Neural cell (in vitro differentiated cells): ENCODE measurements at regions not wholly inside any gene's neighbourhood (a gene's known extent, or its start where the extent isn't known, plus 50 kb on each side); places are given as distances from the start of the nearest gene placed in this dataset.

Source experiments
- H2AFZ ChIP-seq: fragments of 200-600, 300-800 bp; sonication (generic), shearing (Covaris generic); 2 replicates; pipeline ENCODE4 v1.6.0; 2014; ENCODE audit warnings: low read depth, mild to moderate bottlenecking, antibody characterized with exemption, low read length, moderate library complexity
- H3F3A ChIP-seq: fragments of 200-600 bp; shearing (Covaris generic); 2 replicates; pipeline ENCODE4 v1.6.1; 2016; ENCODE audit warnings: mild to moderate bottlenecking, moderate library complexity, mixed read lengths, antibody characterized with exemption, low read length; ENCODE audit not compliant: insufficient read depth, poor library complexity, severe bottlenecking
- H3K27ac ChIP-seq: fragments of 200-600, 300-800 bp; sonication (generic), shearing (Covaris generic); 2 replicates; pipeline ENCODE4 v1.5.1; 2014; ENCODE audit warnings: mild to moderate bottlenecking, low read length, moderate library complexity
- H3K27me3 ChIP-seq: fragments of 300-800, 200-600 bp; sonication (generic), shearing (Covaris generic); 2 replicates; pipeline ENCODE4 v1.6.0; 2014; ENCODE audit warnings: mild to moderate bottlenecking, low read depth, low read length, moderate library complexity; ENCODE audit not compliant: insufficient read depth
- H3K36me3 ChIP-seq: fragments of 300-800, 200-600 bp; sonication (generic), shearing (Covaris generic); 2 replicates; pipeline ENCODE4 v1.5.1; 2014; ENCODE audit warnings: mild to moderate bottlenecking, antibody characterized with exemption, low read length, moderate library complexity; ENCODE audit not compliant: insufficient read depth
- H3K4me2 ChIP-seq: fragments of 300-800, 200-600 bp; sonication (generic), shearing (Covaris generic); 2 replicates; pipeline ENCODE4 v1.6.0; 2014; ENCODE audit warnings: mild to moderate bottlenecking, low read length
- H3K4me3 ChIP-seq: fragments of 300-800, 200-600 bp; sonication (generic), shearing (Covaris generic); 2 replicates; pipeline ENCODE4 v1.5.1; 2014; ENCODE audit warnings: mild to moderate bottlenecking, low read length, moderate library complexity
- H3K79me2 ChIP-seq: fragments of 200-600 bp; shearing (Covaris generic); replicated peaks from 2 replicates; pipeline ENCODE4 v1.6.0; 2014; ENCODE audit warnings: mild to moderate bottlenecking, low read length, moderate library complexity; ENCODE audit not compliant: insufficient read depth
- H3K9ac ChIP-seq: fragments of 300-800, 200-600 bp; sonication (generic), shearing (Covaris generic); 2 replicates; pipeline ENCODE4 v1.6.1; 2016; ENCODE audit warnings: mild to moderate bottlenecking, low read length, mixed read lengths
- H3K9me2 ChIP-seq: fragments of 200-600 bp; shearing (Covaris generic); 2 replicates; pipeline ENCODE4 v1.6.1; 2016; ENCODE audit warnings: mild to moderate bottlenecking, low read length, mixed read lengths; ENCODE audit not compliant: insufficient read depth
- H3K9me3 ChIP-seq: fragments of 200-600, 300-800 bp; sonication (generic), shearing (Covaris generic); 2 replicates; pipeline ENCODE4 v1.6.1; 2016; ENCODE audit warnings: mild to moderate bottlenecking, mixed run types, low read length, moderate library complexity, mixed read lengths
- H4K20me1 ChIP-seq: fragments of 200-600 bp; shearing (Covaris generic); 2 replicates; pipeline ENCODE4 v1.6.1; 2016; ENCODE audit warnings: mild to moderate bottlenecking, mixed run types; ENCODE audit not compliant: insufficient read depth
- EP300 ChIP-seq: fragments of 450-650 bp; conservative IDR thresholded peaks from 2 replicates; pipeline ENCODE4 v1.6.1; 2014; ENCODE audit warnings: antibody characterized with exemption, mild to moderate bottlenecking, moderate library complexity; ENCODE audit not compliant: poor library complexity, severe bottlenecking
- EZH2 ChIP-seq: fragments of 200-600, 300-800 bp; shearing (Covaris generic), sonication (generic); IDR thresholded peaks from 2 replicates; pipeline ENCODE4 v1.6.1; 2014; ENCODE audit warnings: antibody characterized with exemption, low read length, borderline replicate concordance, mild to moderate bottlenecking; ENCODE audit not compliant: insufficient read depth, poor library complexity, severe bottlenecking
- MXI1 ChIP-seq: fragments of 450-650 bp; conservative IDR thresholded peaks from 2 replicates; pipeline ENCODE4 v1.6.1; 2014; ENCODE audit warnings: antibody characterized with exemption, mild to moderate bottlenecking; ENCODE audit not compliant: poor library complexity, severe bottlenecking
- POLR2AphosphoS5 ChIP-seq: IDR thresholded peaks from 2 replicates; pipeline ENCODE4 v1.6.1; 2012
- RAD21 ChIP-seq: fragments of 450-650 bp; conservative IDR thresholded peaks from 2 replicates; pipeline ENCODE4 v1.6.1; 2014; ENCODE audit warnings: antibody characterized with exemption, mild to moderate bottlenecking, moderate library complexity
- SMC3 ChIP-seq: fragments of 450-650 bp; conservative IDR thresholded peaks from 2 replicates; pipeline ENCODE4 v1.6.1; 2014; ENCODE audit warnings: antibody characterized with exemption, mild to moderate bottlenecking, moderate library complexity; ENCODE audit not compliant: poor library complexity
- TAF1 ChIP-seq: IDR thresholded peaks from 2 replicates; pipeline ENCODE4 v1.6.1; 2012; ENCODE audit warnings: low read depth
- TF ChIP-seq, protein P1 (sequence below): fragments of 450-650 bp; IDR thresholded peaks from 2 replicates; pipeline ENCODE4 v1.5.1; 2014; ENCODE audit warnings: antibody characterized with exemption, mild to moderate bottlenecking, moderate library complexity; ENCODE audit not compliant: poor library complexity, severe bottlenecking
- TF ChIP-seq, protein P2 (sequence below): IDR thresholded peaks from 2 replicates; pipeline ENCODE4 v1.6.1; 2012; ENCODE audit warnings: borderline replicate concordance

- no peak overlapping the region for H3K4me3 ChIP-seq
- no peaks in the 10 kb centered on the region for H3K9me2 ChIP-seq
- no peaks in the 10 kb centered on the region for H3F3A ChIP-seq
- no peaks in the 10 kb centered on the region for H3K36me3 ChIP-seq
- H3K4me2 ChIP-seq: no peak overlapping the region
- no peaks in the 10 kb centered on the region for H3K79me2 ChIP-seq
- H3K27ac ChIP-seq: no peak overlapping the region
- H3K9me3 ChIP-seq: no peaks in the 10 kb centered on the region
- TF ChIP-seq TAF1 (no peak), SMC3 (no peak), EZH2 (no peak), EP300 (no peak), MXI1 (no peak)
- TF ChIP-seq, protein P1, sequence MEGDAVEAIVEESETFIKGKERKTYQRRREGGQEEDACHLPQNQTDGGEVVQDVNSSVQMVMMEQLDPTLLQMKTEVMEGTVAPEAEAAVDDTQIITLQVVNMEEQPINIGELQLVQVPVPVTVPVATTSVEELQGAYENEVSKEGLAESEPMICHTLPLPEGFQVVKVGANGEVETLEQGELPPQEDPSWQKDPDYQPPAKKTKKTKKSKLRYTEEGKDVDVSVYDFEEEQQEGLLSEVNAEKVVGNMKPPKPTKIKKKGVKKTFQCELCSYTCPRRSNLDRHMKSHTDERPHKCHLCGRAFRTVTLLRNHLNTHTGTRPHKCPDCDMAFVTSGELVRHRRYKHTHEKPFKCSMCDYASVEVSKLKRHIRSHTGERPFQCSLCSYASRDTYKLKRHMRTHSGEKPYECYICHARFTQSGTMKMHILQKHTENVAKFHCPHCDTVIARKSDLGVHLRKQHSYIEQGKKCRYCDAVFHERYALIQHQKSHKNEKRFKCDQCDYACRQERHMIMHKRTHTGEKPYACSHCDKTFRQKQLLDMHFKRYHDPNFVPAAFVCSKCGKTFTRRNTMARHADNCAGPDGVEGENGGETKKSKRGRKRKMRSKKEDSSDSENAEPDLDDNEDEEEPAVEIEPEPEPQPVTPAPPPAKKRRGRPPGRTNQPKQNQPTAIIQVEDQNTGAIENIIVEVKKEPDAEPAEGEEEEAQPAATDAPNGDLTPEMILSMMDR: no peak
- no peaks in the 10 kb centered on the region for H4K20me1 ChIP-seq
- H3K27me3 ChIP-seq: no peaks in the 10 kb centered on the region
- H2AFZ ChIP-seq: no peak overlapping the region
- no peak overlapping the region for H3K9ac ChIP-seq
Measured at GRCh38 chr18:52283927-52284326, 56.1 kb upstream of the DCC start.

DNA sequence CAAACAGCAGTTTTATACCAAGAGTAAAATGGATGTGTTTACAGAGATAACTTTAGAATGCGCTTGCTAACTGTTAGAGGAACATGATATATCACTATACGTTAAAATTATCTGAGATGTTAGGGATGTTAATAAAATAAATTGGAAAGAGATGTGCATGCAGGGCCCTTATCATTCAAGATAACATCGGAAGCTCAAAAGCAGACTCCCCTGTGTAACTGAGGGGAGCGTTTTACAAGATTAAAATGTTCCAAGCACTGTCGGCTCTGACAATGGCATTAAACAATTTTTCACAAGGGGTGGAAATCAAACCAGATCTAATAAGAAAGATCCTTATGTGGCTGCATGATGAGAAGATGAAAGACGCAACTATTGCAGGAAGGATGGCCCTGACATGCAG lies 53.3 kb upstream of the DCC start:
- no peak overlapping the region for H3K27ac ChIP-seq
- H3K9ac ChIP-seq: no peak overlapping the region
- no peaks in the 10 kb centered on the region for H3K79me2 ChIP-seq
- no peak overlapping the region for H2AFZ ChIP-seq
- no peaks in the 10 kb centered on the region for H3K36me3 ChIP-seq
- no peaks in the 10 kb centered on the region for H4K20me1 ChIP-seq
- H3K27me3 ChIP-seq: no peaks in the 10 kb centered on the region
- no peaks in the 10 kb centered on the region for H3K9me2 ChIP-seq
- H3K4me2 ChIP-seq: no peak overlapping the region
- TF ChIP-seq, protein P2, sequence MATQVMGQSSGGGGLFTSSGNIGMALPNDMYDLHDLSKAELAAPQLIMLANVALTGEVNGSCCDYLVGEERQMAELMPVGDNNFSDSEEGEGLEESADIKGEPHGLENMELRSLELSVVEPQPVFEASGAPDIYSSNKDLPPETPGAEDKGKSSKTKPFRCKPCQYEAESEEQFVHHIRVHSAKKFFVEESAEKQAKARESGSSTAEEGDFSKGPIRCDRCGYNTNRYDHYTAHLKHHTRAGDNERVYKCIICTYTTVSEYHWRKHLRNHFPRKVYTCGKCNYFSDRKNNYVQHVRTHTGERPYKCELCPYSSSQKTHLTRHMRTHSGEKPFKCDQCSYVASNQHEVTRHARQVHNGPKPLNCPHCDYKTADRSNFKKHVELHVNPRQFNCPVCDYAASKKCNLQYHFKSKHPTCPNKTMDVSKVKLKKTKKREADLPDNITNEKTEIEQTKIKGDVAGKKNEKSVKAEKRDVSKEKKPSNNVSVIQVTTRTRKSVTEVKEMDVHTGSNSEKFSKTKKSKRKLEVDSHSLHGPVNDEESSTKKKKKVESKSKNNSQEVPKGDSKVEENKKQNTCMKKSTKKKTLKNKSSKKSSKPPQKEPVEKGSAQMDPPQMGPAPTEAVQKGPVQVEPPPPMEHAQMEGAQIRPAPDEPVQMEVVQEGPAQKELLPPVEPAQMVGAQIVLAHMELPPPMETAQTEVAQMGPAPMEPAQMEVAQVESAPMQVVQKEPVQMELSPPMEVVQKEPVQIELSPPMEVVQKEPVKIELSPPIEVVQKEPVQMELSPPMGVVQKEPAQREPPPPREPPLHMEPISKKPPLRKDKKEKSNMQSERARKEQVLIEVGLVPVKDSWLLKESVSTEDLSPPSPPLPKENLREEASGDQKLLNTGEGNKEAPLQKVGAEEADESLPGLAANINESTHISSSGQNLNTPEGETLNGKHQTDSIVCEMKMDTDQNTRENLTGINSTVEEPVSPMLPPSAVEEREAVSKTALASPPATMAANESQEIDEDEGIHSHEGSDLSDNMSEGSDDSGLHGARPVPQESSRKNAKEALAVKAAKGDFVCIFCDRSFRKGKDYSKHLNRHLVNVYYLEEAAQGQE: no peak
- TF ChIP-seq EZH2: no peak
- no peak for TF ChIP-seq TAF1
- TF ChIP-seq MXI1: no peak
- TF ChIP-seq SMC3: no peak
- no peak for TF ChIP-seq EP300
- no peak for TF ChIP-seq POLR2AphosphoS5
- TF ChIP-seq RAD21: no peak
- TF ChIP-seq, protein P1: no peak
- no peak overlapping the region for H3K4me3 ChIP-seq
- no peaks in the 10 kb centered on the region for H3K9me3 ChIP-seq
- H3F3A ChIP-seq: no peaks in the 10 kb centered on the region
